MM.1S (cell line): ENCODE measurements at regions not wholly inside any gene's neighbourhood (a gene's known extent, or its start where the extent isn't known, plus 50 kb on each side); places are given as distances from the start of the nearest gene placed in this dataset.
"Not testable (repeated sequence)": the region's sequence is repeated elsewhere in the genome, so short reads cannot be mapped to it uniquely, and the experiment has no call there.

Experiments
- DNase-seq: peaks from one replicate; pipeline ENCODE4 v3.0.0-alpha.2; 2015
- H2AFZ ChIP-seq: fragments of 300-600 bp; sonication (generic); 2 replicates; pipeline ENCODE4 v1.6.0; 2016; ENCODE audit warnings: antibody characterized with exemption, low read length
- H3F3A ChIP-seq: fragments of 300-600 bp; sonication (generic); 2 replicates; pipeline ENCODE4 v1.6.1; 2016; ENCODE audit warnings: mild to moderate bottlenecking, antibody characterized with exemption, low read length, moderate library complexity, mixed read lengths; ENCODE audit not compliant: insufficient read depth
- H3K27ac ChIP-seq: fragments of 300-600 bp; sonication (generic); 2 replicates; pipeline ENCODE4 v1.5.1; 2016; ENCODE audit warnings: mild to moderate bottlenecking, low read length
- H3K27me3 ChIP-seq: fragments of 300-600 bp; sonication (generic); replicated peaks from 2 replicates; pipeline ENCODE4 v1.6.0; 2016; ENCODE audit warnings: low read length; ENCODE audit not compliant: insufficient read depth
- H3K36me3 ChIP-seq: fragments of 300-600 bp; sonication (generic); replicated peaks from 2 replicates; pipeline ENCODE4 v1.6.1; 2016; ENCODE audit warnings: mild to moderate bottlenecking, low read length, mixed read lengths; ENCODE audit not compliant: insufficient read depth
- H3K4me1 ChIP-seq: fragments of 300-600 bp; sonication (generic); 2 replicates; pipeline ENCODE4 v1.6.1; 2016; ENCODE audit warnings: low read length, mixed read lengths
- H3K4me2 ChIP-seq: fragments of 300-600 bp; sonication (generic); 2 replicates; pipeline ENCODE4 v1.6.0; 2016; ENCODE audit warnings: low read depth, low read length
- H3K4me3 ChIP-seq: fragments of 300-600 bp; sonication (generic); 2 replicates; pipeline ENCODE4 v1.5.1; 2016; ENCODE audit warnings: low read length, mixed read lengths
- H3K79me2 ChIP-seq: fragments of 300-600 bp; sonication (generic); 2 replicates; pipeline ENCODE4 v1.6.1; 2016; ENCODE audit warnings: mixed run types, low read length, mixed read lengths
- H3K9ac ChIP-seq: fragments of 300-600 bp; sonication (generic); 2 replicates; pipeline ENCODE4 v1.6.1; 2016; ENCODE audit warnings: low read length, mixed read lengths
- H3K9me2 ChIP-seq: fragments of 300-600 bp; sonication (generic); replicated peaks from 2 replicates; pipeline ENCODE4 v1.6.1; 2016; ENCODE audit warnings: mild to moderate bottlenecking, low read length, mixed read lengths; ENCODE audit not compliant: insufficient read depth
- H3K9me3 ChIP-seq: fragments of 300-600 bp; sonication (generic); replicated peaks from 2 replicates; pipeline ENCODE4 v1.6.1; 2016; ENCODE audit warnings: mild to moderate bottlenecking, low read length, mixed read lengths; ENCODE audit not compliant: insufficient read depth
- H4K20me1 ChIP-seq: fragments of 300-600 bp; sonication (generic); 2 replicates; pipeline ENCODE4 v1.6.1; 2016; ENCODE audit warnings: mild to moderate bottlenecking, low read length, moderate library complexity, mixed read lengths; ENCODE audit not compliant: insufficient read depth
- EZH2 ChIP-seq: fragments of 300-600 bp; sonication (generic); optimal IDR thresholded peaks from 2 replicates; pipeline ENCODE3; 2017; ENCODE audit warnings: low read depth, mild to moderate bottlenecking, antibody characterized with exemption, low read length, mixed read lengths
- EZH2phosphoT487 ChIP-seq: fragments of 300-600 bp; sonication (generic); IDR thresholded peaks from 2 replicates; pipeline ENCODE4 v1.6.1; 2018; ENCODE audit warnings: antibody characterized with exemption, low read length
- TF ChIP-seq, protein P1 (sequence below): fragments of 300-600 bp; sonication (generic); IDR thresholded peaks from 2 replicates; pipeline ENCODE4 v1.5.1; 2016; ENCODE audit warnings: antibody characterized with exemption, low read length, mixed read lengths

- Histone ChIP-seq H2AFZ (no peak overlapping the region), H3K79me2 (no peaks in the 10 kb centered on the region), H3K9me2 (no peaks in the 10 kb centered on the region), H3K36me3 (no peaks in the 10 kb centered on the region), H3K9me3 (no peaks in the 10 kb centered on the region), H3K4me1 (no peaks in the 10 kb centered on the region), H3K4me2 (no peak overlapping the region), H3K27me3 (no peaks in the 10 kb centered on the region), H4K20me1 (no peaks in the 10 kb centered on the region), H3K9ac (no peak overlapping the region), H3F3A (no peaks in the 10 kb centered on the region), H3K4me3 (no peak overlapping the region), H3K27ac (no peak overlapping the region)
- TF ChIP-seq EZH2phosphoT487 (no peak), EZH2 (no peak)
- TF ChIP-seq, protein P1, sequence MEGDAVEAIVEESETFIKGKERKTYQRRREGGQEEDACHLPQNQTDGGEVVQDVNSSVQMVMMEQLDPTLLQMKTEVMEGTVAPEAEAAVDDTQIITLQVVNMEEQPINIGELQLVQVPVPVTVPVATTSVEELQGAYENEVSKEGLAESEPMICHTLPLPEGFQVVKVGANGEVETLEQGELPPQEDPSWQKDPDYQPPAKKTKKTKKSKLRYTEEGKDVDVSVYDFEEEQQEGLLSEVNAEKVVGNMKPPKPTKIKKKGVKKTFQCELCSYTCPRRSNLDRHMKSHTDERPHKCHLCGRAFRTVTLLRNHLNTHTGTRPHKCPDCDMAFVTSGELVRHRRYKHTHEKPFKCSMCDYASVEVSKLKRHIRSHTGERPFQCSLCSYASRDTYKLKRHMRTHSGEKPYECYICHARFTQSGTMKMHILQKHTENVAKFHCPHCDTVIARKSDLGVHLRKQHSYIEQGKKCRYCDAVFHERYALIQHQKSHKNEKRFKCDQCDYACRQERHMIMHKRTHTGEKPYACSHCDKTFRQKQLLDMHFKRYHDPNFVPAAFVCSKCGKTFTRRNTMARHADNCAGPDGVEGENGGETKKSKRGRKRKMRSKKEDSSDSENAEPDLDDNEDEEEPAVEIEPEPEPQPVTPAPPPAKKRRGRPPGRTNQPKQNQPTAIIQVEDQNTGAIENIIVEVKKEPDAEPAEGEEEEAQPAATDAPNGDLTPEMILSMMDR, result no peak
- no peak for DNase-seq
Measured at GRCh38 chrX:915427-916229, 285.0 kb downstream of the SHOX start.

GRCh38 chrX:914206-914605 lies 283.6 kb downstream of the SHOX start:
- Histone ChIP-seq H3K27ac (no peak overlapping the region), H3K4me3 (no peak overlapping the region), H3K9me3 (no peaks in the 10 kb centered on the region), H3K4me1 (no peaks in the 10 kb centered on the region), H3F3A (no peaks in the 10 kb centered on the region), H3K4me2 (no peak overlapping the region), H3K27me3 (no peaks in the 10 kb centered on the region), H3K79me2 (no peaks in the 10 kb centered on the region), H3K9ac (no peak overlapping the region), H2AFZ (no peak overlapping the region), H4K20me1 (no peaks in the 10 kb centered on the region), H3K36me3 (no peaks in the 10 kb centered on the region), H3K9me2 (no peaks in the 10 kb centered on the region)
- no peak for DNase-seq
- no peak for TF ChIP-seq EZH2phosphoT487
- TF ChIP-seq, protein P1, result no peak
- no peak for TF ChIP-seq EZH2

DNA sequence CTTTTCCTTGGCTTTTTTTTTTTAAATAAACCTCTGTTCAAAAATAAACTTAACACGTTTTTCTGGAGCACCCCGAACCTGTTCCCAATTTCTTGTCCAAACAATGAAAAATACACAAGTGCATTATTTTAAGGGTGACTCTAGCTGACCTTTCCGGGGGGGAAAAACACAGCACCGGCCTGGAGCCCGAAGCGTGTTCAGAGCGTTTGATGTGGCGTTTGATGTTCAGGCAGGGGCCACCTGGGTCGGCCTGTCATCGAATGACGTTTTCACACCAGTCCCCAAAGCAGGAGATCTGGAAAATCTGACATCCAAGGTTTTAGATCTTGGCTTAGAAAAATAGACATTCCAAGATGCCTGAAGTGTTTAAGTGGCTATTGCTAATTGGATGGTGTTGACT lies 282.1 kb downstream of the SHOX start:
- Histone ChIP-seq H3K9me2 (no peaks in the 10 kb centered on the region), H3K27ac (no peak overlapping the region), H2AFZ (no peak overlapping the region), H3K4me1 (no peaks in the 10 kb centered on the region), H3K27me3 (no peaks in the 10 kb centered on the region), H3K9me3 (no peaks in the 10 kb centered on the region), H3K9ac (no peak overlapping the region), H3K4me3 (no peak overlapping the region), H3K36me3 (no peaks in the 10 kb centered on the region), H3K4me2 (no peak overlapping the region), H4K20me1 (no peaks in the 10 kb centered on the region), H3F3A (no peaks in the 10 kb centered on the region), H3K79me2 (no peaks in the 10 kb centered on the region)
- TF ChIP-seq EZH2phosphoT487 (no peak), EZH2 (no peak)
- TF ChIP-seq, protein P1, result no peak
- no peak for DNase-seq

- H3K79me2 ChIP-seq, H3K9me2 ChIP-seq, H3K9ac ChIP-seq, H3K36me3 ChIP-seq, H3K27me3 ChIP-seq, H3K4me1 ChIP-seq, H3F3A ChIP-seq, H4K20me1 ChIP-seq, H3K9me3 ChIP-seq, H3K4me3 ChIP-seq, H3K27ac ChIP-seq, H3K4me2 ChIP-seq, DNase-seq, H2AFZ ChIP-seq: not testable (repeated sequence)
Measured at GRCh38 chrX:909068-909467, 278.5 kb downstream of the SHOX start.
